NT2/D1 (cell line): ENCODE measurements at regions not wholly inside any gene's neighbourhood (a gene's known extent, or its start where the extent isn't known, plus 50 kb on each side); places are given as distances from the start of the nearest gene placed in this dataset.

Experiments
- YY1 ChIP-seq: IDR thresholded peaks from 2 replicates; pipeline ENCODE4 v1.6.1; 2011; ENCODE audit not compliant: insufficient read length, insufficient read depth
- ZNF274 ChIP-seq: IDR thresholded peaks from 2 replicates; pipeline ENCODE4 v1.6.1; 2011; ENCODE audit warnings: mild to moderate bottlenecking, low read depth, low read length

DNA sequence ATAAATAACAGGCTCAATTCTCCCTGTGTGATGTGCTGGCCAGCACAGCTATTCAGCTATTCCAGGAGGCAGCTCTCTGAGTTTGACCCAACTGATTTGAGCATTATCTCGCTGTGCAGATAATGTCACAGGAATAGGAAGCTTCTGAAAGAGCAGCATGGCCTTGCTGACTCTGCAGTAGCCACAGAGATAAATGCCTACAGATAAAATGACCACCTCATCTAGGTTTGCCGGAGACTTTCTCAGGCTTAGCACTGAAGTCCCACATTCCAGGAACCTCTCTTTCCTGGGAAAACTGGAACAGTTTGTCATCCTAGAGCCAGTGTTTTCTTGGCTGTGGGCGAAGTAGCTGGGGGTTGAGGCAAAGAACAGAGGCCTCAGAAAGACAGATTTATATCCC is 98.9 kb downstream of the MRPL39 start:
- TF ChIP-seq ZNF274 (no peak), YY1 (no peak)
